ENCODE measurements at regions not wholly inside any gene's neighbourhood (a gene's known extent, or its start where the extent isn't known, plus 50 kb on each side); places are given as distances from the start of the nearest gene placed in this dataset.
"Not testable (repeated sequence)": the region's sequence is repeated elsewhere in the genome, so short reads cannot be mapped to it uniquely, and the experiment has no call there.

DNA sequence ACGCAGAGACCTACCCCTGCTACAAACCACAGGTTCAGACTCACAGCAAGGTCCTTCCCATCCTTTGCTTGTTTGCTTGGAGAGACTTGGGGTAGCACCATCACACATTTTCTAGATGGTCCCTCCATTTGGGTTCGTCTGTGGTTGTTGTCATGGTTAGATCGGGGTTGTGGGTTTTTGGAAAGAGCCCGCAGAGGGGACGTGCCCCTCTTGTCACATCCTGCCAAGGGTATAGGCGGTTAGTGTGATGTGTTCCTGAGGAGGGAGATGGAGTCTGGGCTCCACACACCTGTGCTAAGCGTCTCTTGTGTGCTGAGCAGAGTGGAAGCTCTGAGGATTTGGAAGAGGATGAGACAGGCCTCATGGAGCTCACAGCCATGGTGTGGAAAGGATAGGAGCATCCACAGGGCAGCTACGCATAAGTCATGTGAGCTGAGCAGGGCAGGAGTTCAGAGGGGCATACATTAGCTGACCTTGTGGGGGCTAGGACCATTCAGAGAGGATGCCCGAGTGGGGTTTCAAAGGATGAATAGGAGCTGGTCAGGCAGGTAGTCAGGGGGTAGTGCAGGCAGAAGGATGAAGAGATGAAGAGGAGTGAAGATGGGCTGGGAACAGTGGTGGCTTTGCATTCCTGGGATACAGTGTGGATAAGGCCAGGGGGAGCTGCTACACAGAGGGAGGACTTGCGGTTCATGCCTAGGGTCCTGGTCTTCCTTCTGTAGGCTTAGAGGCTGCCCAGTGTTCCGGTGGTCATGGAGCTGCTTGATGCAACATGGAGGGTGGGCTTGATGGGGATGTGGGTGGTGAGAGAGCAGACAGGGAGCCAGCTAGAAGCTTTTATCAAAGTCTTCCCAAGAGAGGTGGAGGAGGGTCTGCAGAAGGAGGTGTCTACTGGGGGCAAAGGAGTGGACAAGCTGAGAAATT is 62.9 kb downstream of the ACKR3 start:
- no peak for DNase-seq (ENCODE audit: low read depth)

DNA sequence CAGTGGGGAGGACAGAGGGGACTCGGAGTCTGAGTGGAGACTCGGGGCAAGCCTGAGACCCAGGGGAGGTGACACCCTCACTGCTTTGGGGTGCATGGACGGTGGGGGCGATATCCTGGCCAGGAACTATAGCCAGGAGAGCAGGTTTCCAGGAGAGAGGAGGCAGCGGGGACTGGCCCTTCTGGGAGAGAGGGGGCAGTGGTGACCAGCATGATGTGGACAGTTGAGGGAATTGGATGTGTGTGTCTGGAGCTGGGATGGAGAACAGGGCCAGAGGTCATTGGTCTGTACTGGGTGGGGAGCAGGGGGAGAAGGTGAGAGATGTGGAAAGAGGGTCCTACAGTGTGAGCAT is 63.6 kb downstream of the ACKR3 start:
- no peak for DNase-seq (ENCODE audit: low read depth)

DNA sequence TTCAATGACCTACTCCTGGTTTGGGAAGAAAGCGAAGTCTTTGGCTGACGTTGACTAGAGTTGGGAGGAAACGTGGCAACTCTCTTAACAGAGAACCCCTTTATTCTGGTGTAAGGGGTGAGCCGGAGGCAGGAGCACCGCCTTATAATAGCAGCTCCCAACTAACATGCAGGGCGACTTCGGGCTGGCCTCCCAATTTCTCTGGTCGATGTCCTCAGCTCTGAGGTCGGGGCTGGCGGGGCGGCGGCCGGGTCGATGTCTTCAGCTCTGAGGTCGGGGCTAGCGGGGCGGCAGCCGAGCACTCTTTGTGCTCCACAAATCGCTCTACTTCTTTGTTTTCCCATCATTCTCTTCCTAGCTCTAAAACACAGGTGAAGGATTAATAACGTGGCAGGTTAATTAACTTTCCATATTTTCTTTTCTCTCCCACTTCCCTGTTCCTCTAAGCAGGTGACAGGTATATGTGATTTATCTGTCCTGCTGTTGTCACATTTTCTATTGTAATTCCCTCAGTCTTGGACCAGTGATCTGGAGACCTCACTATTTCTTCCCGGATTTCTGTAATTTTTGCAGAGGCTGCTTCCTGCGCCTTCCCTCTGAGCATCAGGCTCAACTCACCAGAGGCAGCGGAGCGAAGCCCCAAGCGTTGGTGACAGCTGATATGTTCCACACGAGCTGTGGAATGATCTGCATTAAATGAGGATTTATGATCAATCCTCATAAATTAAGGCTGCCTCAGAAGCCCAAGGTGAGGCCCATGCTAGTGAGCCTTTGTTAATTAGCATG is 64.3 kb downstream of the ACKR3 start:
- no peak for DNase-seq (ENCODE audit: low read depth)

DNA sequence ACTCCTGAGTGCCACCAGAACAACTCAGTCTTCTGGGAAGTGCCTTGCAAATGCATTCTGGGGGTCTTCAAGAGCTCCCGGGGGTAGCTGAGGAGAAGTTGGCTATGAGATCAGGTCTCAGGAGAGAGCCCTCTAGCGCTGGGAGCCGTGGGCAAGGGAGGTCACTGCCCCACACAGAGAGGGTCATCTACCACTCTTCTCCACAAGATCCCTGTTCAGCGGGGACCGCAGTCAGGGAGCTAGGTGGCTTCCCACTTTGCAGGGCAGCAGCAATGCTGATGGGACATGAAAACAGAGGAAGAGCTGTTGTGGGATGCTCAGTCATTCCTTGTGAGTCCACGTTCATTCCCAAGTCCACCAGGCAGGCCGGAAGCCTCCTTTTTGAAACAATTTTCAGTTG is 66.6 kb downstream of the ACKR3 start:
- no peak for DNase-seq (ENCODE audit: low read depth)

DNA sequence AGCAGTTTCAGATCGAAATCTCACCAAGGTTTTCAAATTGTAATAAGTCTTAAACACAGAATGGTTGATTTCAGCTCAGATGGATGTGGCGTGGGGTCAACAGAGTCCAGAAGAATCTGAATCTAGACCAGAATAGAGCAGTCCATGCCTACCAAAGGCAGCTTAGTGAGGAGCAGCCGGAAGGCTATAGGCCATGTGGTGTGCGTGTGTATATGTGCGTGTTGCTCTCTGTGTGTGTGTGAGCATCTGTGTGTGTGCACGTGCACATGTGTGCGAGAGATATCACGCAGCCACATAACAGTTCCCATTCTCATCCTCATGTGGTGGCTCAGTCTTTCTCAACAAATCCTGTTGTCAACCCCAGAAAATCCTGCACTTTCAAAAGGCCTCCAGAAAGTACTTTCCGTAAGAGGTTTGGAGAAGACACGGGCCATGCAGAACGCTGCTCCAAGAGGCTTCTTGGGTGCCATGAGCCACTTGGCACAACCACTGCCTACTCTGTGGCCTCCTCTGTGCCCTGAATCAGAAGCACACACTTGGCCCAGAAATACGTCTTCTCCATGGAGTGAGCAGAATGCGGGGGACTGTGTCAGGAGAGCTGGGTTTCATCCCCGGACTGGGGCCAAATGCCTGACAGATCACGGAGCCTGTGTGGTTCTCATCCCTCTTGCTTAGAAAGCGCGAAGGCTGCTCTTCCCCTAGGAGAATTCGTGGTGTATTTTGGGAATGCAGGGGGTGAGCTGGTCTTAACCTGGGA is 67.3 kb downstream of the ACKR3 start:
- no peak for DNase-seq (ENCODE audit: low read depth)

DNA sequence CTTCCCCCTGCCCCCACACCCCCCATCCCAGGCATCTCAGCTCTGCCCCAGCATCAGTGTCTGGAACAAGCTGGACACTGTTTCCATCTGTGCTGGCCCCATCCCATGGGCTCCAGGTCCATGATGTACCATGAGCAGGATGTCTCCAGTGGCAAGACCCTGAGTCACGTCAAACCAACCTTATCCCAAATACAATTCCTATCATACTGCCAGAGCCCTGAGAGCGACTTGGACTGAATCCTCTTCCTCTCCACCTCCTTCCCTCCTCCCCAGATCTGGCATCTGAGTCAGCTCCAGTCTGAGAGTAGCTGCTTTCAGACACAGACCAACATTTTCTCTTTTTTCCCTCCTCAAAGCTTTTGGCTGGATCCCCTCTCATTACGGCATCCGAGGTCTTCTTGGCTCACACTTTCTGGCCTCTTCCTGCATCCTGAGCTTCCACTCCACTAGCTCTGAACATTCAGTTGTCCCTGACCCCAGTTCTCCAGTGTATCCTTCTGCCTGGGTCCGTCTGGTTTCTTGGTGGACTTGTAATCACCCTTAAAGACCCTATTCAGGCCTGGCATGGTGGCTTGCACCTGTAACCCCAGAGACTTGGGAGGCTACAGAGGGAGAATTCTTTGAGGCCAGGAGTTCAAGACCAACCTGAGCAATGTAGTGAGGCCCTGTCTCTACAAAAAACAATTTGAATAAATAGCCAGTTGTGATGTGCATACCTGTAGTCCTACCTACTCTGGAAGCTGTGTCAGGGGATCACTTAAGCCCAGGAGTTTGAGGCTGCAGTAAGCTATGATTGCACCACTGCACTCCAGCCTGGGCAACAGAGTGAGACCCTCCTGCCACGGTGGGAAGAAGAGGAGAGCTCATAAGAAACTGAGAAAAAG is 68.3 kb downstream of the ACKR3 start:
- DNase-seq (ENCODE audit: low read depth), result no peak

DNA sequence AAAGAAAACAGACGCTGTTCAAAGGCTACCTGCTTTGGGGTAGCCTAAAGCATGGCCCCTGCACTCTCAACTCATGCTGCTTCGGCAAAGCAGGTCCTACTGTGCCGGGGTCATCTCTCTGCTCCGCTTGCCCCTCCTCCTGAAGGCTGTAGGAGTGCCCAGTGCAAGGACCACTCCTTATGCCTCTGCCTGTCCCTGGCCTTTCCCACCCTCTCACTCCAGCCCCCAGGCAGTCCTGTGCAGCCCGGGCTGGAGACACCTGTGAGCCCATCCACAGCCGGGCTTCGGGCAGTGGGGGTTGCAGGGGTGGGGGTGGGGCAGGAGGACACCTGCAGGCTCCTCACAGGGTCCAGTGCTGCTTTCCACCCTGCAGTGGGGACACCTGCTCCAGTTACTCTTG is 69.1 kb downstream of the ACKR3 start:
- no peak for DNase-seq (ENCODE audit: low read depth)

DNA sequence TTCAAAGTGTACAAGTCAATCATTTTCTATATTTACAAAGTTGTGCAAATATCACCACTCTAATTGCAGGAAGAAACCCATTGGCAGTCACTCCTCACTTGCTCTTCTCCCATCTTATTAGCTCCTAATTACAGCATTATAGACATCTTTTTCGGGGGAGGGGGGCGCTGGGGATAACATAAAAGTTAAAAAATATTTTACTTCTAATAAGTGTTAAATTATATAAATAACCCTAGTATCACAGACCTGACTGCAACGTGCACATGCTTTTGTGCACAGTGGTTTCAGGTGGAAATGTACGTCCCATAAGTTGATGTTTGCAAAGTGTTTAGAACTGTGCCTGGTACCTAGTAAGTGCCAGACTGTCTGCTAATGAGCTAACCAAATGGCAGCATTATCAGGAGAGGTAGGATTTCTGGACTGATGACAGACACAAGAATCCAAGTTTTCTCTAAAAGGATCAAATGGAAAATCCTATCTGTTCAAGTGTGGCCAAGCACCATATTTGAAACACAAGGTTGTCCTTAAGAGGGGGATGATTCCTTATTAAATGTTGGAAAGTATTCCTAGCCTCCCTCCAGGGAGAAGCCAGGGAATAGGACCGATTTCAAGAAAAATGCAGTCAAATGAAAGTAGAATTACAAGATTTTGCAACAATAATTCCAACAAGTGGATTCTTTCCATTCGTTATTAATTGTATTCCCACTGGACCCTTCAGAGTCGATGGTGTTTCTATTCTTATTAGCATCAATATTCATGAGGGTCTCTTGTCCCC is 70.0 kb downstream of the ACKR3 start:
- no peak for DNase-seq (ENCODE audit: low read depth)

DNA sequence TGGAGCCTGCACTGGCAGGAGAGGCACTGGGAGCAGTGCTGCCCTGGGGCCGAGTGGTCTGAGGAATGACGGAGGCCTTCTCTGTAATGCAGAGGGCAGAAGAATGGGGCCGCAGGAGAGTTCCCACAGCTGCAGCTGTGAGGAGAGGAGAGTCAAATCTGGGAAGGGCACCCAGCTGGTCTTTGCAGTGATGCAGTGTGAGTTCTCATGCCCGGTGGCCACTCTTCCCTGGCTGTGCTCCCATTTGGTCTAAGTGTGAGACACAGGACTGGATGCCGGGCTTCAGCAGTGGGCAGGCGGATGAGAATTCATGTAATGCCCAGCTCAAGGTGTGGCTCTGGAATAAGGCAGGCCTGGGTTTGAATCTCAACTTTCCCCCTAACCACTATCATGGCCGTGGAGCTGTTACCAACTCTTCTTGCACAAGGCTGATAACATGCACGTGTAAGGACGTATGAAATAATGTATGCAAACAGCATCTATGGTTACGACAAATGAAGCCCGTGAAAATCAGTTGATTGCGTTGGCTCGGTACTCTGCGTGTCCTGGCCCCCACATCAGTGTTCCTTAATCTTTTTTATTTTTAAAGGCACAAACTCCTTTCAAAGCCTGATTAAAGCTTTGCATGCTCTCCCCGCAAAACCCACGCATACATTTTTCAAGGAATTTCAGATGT is 71.6 kb downstream of the ACKR3 start:
- DNase-seq (ENCODE audit: low read depth), result no peak

DNA sequence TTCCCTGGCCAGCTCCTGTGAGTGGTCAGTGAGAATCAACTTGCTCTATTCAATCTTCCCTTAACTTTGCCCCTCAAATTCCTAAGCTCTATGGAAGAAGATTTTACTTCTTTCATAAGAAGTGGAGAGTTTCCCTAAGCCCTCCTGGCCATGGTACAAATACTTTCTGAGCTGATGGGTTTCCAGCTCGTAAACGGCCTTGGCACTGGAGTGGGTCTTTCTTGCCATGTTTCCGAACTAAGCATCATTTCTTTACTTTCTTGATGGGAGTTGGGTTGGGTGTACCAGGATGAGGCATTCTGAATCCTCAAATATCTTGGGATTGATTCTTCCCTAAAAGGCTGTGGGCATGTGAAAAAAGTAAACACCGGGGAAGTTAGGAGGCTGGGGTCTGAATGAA is 72.5 kb downstream of the ACKR3 start:
- DNase-seq (ENCODE audit: low read depth), result no peak

DNA sequence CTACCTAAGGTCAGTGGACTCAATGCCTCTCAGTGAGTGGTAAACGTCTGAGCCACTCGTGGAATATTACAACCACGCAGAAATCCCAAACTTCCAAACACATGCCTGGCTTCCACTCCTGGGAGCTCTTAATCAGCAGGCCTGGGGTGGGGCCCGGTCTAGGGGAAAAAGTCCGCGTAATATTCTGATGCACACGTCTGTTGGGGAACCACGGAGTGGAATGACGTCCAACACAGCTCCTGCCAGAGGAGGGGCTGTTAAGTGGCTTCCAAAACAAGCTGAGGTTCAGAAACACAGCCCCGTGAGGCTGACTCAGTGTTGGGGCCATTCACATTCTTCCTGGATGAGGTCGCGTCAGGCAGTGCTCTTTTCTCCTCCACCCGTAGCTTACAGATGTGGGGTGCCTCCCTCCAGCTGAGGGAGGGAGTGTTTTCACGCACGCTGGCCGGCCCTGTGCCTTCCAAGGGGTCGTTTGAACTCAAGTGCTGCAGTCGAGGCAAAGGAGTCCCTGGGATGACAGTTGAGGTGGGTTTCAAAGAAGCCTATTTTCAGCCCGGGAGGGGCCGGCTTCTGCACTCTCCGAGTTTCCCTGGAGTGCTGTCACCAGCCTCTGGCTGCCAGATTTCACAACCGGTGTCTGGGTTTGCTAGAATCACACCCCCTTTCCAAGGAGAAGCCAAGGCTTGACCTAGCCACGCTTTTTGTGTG is 73.1 kb downstream of the ACKR3 start:
- no peak for DNase-seq (ENCODE audit: low read depth)

DNA sequence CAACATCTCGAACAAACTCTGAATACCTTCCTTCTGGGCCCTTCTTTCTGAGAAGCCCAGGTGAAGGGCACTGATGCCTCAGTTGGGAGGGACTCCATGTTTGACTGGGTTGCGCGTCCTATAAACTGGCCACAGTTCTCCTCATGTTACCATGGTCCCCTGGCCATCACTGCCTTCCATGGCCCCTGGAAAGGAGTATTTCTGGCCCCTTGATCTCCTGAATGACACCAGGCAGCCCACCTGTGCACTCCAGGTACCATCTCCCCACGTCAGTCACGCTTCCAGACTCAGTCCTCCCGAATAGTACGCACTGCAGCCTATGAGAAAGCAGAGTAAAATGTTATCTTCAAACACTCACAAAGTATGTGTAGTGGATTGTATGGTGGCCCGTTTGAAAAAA is 73.9 kb downstream of the ACKR3 start:
- DNase-seq (ENCODE audit: low read depth), result no peak

DNA sequence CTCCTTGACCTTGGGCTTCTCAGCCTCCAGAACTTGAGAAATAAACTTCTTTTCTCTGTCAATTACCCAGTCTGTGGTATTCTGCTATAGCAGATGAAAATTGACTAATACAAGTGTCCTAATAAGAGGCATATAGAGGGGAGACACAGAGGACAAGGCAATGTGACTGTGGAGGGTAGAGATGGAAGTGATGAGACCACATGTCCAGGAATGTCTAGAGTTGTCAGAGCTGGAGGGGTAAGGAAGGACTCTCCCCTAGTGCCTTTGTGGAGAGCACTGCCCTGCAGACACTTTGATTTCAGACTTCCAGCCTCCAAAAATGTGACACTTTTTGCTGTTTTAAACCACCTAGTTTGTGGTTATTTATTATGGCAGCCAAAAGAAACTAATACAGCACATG is 74.4 kb downstream of the ACKR3 start:
- DNase-seq (ENCODE audit: low read depth), result no peak

DNA sequence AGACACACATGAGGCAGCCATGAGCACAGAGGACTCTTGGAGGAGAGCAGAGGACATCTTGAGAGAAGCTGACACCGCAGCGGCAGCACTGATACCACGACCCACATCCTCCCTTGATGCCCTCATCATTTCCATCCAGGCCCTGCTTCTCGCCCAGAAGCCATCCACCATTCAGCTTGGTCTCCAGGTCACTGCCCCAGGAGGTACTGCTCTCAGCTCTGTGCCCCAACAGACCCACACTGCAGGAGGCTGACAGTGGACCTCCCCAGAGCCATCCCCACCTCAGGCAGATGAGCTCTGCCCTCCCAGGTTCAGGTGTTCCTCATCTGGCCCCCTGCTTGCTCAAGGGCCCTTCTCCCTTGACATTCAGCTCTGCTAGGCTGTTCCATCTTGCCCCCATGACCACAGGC is 74.9 kb downstream of the ACKR3 start:
- DNase-seq (ENCODE audit: low read depth), result no peak

DNA sequence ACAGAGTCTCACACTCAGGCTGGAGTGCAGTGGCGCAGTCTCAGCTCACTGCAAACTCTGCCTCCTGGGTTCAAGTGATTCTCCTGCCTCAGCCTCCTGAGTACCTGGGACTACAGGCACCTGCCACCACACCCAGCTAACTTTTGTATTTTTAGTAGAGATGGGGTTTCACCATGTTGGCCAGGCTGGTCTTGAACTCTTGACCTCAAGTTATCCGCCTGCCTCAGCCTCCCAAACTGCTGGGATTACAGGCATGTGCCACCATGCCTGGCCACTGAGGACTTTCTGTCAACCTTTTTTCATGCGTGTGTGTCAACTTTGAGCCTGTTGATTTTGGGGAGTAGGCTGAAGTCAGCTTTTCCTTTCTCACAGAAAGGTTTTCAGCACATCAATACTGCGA is 75.5 kb downstream of the ACKR3 start:
- DNase-seq (ENCODE audit: low read depth), result not testable (repeated sequence)

DNA sequence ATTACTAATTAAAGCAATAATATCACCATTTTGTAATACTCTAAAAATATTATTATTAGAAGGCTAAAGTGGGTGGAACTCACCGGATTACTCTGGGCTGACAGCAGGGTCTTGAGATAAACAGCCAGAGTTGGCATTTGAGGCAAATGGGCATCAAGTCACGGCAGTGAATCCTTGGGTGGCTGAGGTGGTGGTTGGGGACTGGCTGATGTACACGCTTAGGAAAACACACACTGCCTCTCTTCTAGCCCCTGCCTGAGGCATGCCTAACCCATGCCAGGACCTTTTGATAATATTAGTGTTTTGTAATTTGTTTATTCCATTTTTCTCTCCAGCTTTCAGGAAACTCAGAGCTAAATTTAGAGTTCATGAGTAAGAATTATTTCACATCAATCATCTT is 76.8 kb downstream of the ACKR3 start:
- DNase-seq (ENCODE audit: low read depth), result no peak

DNA sequence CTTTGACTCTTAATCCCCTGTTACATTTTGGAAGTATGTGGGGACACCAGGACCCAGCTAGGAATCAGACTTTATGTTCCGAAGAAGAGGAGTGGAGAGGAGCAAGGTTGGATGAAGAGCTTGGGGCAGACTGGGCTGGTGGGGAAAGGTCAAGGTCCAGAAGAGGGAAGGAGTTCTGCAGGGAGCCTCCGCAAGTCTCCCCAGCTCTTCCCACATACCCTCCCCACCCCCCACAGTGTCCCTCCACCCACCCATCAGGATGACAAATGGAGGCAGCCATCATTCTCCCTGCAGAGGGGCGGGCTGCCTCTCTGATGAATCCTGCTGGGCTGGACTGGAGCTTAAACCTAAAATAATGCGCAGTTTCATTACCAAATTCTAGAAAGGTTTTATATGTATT is 77.2 kb downstream of the ACKR3 start:
- DNase-seq (ENCODE audit: low read depth), result no peak

DNA sequence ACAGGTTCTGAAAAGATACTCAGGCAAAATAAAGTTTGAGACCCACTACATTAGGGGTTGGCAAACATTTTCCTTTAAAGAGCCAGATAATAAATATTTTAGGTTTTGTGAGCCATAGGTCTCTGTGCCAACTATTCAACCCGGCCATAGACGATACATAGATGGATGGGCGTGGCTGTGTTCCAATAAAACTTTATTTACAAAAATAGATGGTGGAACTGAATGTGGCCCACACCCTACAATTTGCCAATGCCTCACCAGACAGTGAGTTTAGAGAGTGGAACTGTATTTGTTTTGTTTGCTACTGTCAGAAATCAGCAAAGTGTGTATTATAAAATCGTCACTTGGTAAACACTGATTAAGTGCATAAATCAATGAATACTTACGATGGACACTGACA is 78.0 kb downstream of the ACKR3 start:
- DNase-seq (ENCODE audit: low read depth), result no peak

DNA sequence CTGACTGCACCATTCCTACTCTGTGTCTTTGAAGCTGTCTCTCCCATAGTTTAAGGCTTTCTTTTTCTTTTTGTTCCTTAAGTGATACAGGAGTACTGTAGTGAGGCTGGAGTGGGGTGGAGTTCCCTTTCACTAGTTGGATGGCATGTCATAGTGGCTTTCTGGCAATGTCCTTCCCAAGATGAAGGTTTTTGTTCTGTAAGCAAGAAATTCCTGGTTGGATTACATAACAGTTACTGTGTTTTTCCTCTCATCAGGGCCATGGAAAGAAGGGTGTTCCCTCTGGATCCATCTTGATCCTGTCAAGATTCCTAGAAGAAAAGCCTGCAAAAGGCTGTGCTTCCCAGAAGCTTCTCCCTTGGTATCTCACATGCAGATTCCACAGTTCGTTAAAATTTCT is 84.2 kb downstream of the ACKR3 start:
- no peak for DNase-seq (ENCODE audit: low read depth)

DNA sequence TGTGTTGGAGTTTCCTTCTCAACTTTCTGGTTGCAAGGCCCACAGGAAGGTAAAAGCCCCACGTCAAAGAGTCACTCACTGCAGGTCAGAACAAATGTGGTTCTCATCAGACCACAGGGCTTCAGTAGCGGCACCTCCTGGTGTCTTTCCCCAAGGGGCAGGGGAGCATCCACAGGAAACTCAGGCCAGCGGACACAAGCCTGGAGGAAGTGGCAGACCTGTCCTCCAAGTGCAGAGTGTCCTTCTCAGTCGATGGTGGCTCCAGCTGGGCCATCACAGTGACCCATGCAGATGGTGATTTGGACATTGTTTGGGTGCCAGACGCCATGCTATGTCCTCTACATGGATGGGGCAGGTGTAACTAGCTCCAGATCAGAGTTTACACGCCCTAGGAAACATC is 84.9 kb downstream of the ACKR3 start:
- no peak for DNase-seq (ENCODE audit: low read depth)

All from activated T-cell treated with anti-CD3 and anti-CD28 coated beads for 24 hours (primary cell).